ENCODE measurements at regions not wholly inside any gene's neighbourhood (a gene's known extent, or its start where the extent isn't known, plus 50 kb on each side); places are given as distances from the start of the nearest gene placed in this dataset.

DNA sequence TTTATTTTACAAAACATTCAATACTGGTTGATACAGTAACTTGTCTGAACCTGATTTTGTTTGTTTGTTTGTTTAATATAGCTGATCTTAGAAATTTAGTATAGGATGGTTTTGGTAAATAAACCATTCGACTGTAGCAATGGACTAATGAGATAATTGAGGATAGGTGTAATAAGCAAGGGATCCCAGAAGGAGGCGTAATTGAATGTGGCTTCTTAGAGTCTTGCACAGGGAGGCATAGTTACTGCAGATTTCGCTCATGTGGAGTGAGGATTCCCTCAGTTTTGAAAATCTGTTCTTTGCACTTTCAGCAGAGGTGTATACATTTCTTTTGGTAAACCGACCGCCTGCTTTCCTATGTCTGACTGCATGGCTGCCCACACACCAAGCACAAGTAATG lies 709.6 kb downstream of the SOCS6 start:
- TF ChIP-seq, protein P1, sequence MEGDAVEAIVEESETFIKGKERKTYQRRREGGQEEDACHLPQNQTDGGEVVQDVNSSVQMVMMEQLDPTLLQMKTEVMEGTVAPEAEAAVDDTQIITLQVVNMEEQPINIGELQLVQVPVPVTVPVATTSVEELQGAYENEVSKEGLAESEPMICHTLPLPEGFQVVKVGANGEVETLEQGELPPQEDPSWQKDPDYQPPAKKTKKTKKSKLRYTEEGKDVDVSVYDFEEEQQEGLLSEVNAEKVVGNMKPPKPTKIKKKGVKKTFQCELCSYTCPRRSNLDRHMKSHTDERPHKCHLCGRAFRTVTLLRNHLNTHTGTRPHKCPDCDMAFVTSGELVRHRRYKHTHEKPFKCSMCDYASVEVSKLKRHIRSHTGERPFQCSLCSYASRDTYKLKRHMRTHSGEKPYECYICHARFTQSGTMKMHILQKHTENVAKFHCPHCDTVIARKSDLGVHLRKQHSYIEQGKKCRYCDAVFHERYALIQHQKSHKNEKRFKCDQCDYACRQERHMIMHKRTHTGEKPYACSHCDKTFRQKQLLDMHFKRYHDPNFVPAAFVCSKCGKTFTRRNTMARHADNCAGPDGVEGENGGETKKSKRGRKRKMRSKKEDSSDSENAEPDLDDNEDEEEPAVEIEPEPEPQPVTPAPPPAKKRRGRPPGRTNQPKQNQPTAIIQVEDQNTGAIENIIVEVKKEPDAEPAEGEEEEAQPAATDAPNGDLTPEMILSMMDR (IDR thresholded peaks at IDR 0.05), result no peak
- no peak for TF ChIP-seq POLR2A (IDR thresholded peaks at IDR 0.05)
